GM18498 (cell line): ENCODE measurements at regions not wholly inside any gene's neighbourhood (a gene's known extent, or its start where the extent isn't known, plus 50 kb on each side); places are given as distances from the start of the nearest gene placed in this dataset.
"Not testable (repeated sequence)": the region's sequence is repeated elsewhere in the genome, so short reads cannot be mapped to it uniquely, and the experiment has no call there.

Experiments used
- ATAC-seq: cut with Tn5 transposase; IDR thresholded peaks from one replicate; pipeline ENCODE4 v1.9.1; 2021; ENCODE audit warnings: mild to moderate bottlenecking, moderate library complexity; ENCODE audit not compliant: unreplicated experiment

DNA sequence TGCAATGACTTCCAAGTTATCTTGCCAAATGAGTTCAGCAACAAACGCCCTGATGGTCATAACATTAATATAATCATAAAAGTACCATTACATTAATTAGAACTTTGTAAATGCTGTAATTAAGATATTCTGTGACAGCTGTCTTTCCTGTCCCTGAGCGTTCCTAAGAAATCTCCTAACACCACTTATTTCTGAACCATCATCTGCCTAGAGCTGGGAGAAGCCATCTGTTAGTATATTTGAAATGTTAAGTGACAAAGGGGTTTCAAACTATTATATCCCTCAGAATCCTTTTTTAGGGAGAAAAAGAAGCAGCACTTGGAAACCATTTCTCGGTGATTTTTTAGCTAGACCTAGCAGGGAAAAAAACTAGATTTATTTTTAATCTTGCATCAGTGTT, 657.5 kb downstream of the FAM181B start:
- ATAC-seq = no peak

DNA sequence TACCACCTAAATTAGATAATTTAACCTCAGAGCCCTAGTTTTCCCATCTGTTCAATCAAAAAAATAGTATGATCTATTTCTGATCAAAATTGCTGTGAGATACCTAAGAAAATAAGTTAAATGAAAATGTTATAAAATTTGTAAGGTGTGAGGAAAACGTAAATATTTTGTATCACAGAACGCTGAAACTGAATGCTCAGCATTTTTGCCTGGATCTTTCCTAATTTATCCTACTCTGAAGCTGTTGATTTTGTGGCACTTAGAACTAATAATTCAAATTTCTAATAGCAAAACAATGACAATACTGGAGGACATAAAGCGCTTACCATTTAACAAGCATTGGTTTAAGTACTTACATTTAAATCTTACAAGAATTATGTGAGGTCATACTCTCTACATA, 674.2 kb downstream of the FAM181B start:
- ATAC-seq = no peak

- no peak for ATAC-seq
Observed at GRCh38 chr11:82056450-82056849, 677.2 kb downstream of the FAM181B start.

- no peak for ATAC-seq
Observed at GRCh38 chr11:82049199-82049598, 684.5 kb downstream of the FAM181B start.

DNA sequence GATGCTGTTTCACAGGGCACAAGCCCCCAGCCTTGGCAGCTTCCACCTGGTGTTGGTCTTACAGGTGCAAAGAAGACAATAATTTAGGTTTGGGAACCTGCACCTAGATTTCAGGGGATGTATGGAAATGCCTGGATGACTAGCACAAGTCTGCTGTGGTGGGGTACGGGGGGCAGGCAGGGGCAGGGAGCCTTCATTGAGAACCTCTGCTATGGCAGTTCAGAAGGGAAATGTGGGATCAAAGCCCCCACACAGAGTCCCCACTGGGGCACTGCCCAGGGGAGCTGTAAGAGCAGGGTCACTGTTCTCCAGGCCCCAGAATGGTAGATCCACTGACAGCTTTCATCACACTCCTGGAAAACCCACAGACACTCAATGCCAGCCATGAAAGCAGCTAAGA, 686.5 kb downstream of the FAM181B start:
- no peak for ATAC-seq

- no peak for ATAC-seq
Observed at GRCh38 chr11:82046778-82047177, 686.9 kb downstream of the FAM181B start.

DNA sequence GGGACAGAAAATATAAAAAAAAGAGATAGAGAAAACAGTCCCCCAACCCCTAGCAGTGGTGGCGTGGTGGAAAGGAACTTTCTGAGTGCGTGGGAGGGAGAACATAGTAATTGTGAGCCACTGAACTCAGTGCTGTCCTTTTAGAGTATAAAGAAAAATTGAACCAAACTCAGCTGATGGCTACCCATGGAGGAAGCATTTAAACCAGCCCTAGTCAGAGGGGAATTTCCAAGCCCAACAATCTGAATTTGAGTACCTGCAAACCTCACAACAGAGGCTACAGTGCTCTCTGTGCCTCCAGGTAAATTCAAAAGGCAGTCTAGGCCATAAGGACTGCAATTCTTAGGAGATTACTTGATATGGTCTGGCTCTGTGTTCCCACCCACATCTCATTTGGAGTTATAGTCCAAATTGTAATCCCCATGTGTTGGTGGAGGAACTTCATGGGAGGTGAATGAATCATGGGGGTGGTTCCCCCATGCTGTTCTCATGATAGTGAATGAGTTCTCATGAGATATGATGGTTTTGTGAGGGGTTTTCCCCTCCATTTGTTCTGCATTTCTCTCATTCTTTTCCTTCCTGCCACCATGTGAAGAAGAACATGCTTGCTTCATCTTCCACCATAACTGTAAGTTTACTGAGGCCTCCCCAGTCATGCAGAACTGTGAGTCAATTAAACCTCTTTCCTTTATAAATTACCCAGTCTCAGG, 687.8 kb downstream of the FAM181B start:
- ATAC-seq = no peak

DNA sequence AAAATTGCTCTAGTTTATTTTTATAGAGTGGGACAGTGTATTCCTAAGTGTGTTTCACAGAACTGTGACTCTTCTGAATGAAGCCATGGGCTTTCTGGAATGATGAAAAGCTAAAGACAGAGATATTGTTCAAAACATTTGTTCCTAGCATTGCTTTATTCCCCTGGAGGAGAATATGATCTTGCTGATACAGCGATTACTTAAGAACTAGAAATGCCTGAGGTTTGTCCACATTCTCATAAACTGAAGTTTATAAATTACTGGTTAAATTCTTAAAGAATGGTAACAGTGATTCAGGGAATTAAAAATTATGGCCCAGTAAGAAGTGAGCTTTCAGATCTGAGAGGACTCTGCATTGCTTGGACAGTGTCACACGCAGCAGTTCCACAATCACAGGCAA, 690.3 kb downstream of the FAM181B start:
- no peak for ATAC-seq

DNA sequence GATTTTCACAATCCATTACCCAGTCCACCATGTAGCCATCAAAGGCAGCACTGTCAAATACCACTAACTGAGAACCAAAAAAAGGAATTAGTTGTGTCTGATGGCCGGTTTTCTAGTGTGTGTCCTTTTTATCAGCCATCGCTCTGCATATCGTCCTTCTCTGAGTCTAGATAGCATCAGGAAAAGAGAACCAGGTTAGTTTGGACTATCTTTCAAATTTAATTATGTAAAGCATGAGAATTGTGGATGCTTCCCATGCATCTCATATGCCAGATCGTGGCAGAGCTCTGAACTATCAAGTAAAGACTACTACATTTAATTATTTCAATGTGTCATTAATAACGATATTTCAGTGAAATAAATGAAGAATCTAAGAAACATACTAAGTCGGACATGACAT, 691.9 kb downstream of the FAM181B start:
- no peak for ATAC-seq

DNA sequence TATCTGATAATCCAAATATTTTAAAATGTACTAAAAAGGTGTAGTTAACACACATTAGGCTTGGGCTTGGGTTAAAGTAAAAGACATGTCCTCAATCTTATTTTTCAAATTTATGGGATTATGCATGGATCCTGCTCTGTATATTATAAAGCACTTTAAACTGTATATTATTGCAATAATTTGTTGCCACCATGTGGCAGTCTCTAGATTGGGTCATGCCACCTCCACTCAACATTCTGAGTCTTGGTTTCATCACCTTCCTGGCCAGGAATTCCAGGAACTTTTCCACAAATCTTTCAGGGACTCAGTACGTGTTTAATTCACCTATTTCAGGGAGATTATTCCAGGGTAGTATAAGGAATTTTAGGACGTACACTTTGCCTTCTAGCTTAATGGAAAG, 695.5 kb downstream of the FAM181B start:
- no peak for ATAC-seq

GRCh38 chr11:82034527-82034926, 699.1 kb downstream of the FAM181B start:
- ATAC-seq = no peak

DNA sequence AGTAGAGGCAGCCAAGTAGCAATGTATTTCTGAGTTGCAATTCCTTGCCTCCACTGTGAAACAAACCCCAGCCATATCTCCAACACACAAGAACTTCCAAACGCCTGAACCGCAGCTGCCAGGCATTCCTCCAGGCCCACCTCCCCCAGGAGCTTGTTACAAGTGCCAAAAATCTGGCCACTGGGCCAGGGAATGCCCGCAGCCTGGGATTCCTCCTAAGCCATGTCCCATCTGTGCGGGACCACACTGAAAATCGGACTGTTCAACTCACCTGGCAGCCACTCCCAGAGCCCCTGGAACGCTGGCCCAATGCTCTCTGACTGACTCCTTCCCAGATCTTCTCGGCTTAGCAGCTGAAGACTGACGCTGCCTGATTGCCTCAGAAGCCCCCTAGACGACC, 706.3 kb downstream of the FAM181B start:
- not testable (repeated sequence) for ATAC-seq

DNA sequence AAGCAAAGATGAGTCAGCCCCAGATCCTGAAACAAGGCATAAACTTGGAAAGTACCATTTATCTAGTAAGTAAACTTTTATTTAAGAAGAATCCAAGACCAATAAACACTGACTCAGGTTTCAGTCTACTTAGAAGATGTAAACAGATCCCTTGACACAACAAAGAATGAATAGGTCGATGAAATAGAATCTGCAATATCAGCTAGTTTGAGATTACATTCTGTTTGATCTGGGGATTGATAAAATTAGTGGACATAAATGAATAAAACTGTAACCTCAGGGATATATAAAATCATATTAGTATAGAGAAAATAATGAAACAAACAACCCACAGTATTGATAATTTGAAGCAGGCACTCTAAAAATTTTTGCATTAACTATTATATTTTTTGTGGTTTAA, 708.9 kb downstream of the FAM181B start:
- no peak for ATAC-seq

- no peak for ATAC-seq
Observed at GRCh38 chr11:82012276-82012675, 721.4 kb downstream of the FAM181B start.

DNA sequence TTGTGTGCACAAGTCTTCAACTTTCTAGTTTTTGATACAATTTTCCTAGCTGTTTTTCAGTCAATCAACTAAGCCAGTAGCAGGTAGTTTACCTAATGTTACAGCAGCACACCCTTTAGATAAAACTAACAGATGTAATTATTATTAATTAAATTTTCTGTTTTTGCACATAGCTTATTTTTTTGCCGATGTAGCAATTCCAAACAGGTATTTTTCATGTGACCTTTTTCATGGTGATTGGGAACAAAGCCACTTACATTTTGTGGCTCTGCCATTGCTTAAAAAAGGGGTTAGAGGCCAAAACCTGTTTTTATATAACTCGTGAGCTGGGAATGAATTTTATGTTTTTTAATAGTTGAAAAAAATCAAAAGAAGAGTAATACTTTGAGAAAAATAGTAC, 724.5 kb downstream of the FAM181B start:
- ATAC-seq = no peak

GRCh38 chr11:82007521-82007920, 726.1 kb downstream of the FAM181B start:
- ATAC-seq = no peak

DNA sequence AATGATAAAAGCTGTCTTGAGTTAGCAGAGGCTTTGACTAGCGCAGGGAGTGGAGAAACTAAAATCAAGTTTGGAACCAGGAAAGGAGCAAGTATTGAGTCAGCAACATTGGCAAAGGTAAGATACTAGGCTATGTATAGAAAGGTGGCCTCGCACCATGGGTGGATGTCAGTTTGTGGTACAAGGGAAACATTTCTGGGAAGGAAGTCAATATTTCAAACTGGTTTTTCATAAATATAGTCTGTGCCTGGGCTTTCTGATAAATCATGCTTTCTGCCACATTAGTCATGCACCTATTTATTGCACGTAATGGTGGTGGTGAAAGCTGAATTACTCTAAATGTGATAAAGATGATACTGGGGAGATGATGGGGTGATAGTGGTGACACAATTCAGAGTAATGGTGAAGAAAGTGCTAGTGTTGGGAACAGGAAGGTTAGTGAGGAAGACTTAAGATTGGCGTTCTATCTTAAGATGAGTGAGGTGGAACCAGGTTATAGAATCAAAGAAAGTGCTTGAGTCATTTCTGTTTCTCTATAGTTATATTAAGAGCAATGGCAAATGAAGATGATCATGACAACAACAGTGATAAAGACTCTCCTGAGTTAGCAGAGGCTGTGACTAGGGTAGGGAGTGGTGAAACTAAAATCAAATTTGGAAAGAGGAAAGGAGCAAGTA, 729.0 kb downstream of the FAM181B start:
- ATAC-seq = no peak

DNA sequence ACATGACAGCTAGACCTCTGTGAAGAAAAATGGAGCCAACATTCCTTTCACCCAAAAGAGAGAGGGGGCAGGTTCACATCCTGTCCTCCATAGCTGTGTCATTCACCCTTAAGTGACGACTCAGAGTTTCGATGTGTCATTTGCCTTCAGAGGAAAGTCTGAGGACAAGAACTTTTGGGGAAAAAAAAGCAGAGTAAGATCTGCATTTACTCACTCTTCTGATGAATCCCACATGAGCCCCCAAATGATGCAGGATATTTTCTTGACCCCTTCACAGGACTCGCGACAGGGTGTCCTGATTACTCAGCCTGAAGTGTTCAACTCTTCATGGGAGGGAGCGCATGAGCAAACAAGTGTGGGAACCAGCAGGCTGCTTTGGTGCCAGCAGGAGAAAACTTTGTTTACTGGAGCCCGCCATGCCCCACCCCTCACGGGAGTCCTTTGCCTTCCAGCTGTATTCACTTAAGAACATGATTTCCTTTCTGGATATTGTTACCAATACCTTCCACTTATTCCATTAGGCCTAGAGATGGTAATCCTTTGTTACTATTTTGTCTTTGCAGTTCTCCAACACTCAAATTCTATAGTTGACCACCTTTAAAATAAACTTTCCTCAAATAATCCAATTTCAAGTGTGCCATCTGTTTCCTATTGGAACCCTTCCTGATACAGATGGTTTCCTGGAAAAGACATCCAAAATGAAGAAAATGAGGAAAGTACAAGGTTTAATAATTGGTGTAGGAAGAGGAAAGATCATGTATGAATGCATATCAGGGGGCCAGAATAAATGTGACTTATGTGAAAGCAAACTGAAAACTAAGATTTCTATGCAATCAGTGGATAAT, 729.8 kb downstream of the FAM181B start:
- ATAC-seq = no peak

DNA sequence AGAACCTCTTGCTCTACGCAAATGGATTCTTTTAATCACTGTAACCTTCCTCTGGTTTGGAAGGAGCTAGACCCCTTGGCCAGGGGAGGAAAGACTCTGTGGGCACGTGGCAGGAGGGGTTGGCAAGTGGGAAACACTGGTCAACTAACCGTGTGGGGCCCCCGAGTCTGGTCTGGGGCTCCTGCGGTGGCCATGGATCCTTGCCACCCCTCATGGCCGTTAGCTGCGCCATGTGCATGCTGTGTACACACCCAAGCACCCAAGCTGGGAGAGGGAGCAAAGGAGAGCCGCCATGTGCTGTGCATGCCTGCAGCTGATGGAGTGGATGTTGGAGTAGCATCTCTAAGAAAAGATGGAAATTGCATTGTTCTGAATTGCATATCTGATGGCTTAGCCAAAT, 730.6 kb downstream of the FAM181B start:
- ATAC-seq = no peak

GRCh38 chr11:81995889-81996288, 737.8 kb downstream of the FAM181B start:
- no peak for ATAC-seq

GRCh38 chr11:81993755-81994154, 739.9 kb downstream of the FAM181B start:
- no peak for ATAC-seq
